Uterus (tissue), 3 donors: ENCODE measurements at regions not wholly inside any gene's neighbourhood (a gene's known extent, or its start where the extent isn't known, plus 50 kb on each side); places are given as distances from the start of the nearest gene placed in this dataset.

ENCODE experiments used
- DNase-seq, 2 donors: peaks; one replicate each; pipeline ENCODE4 v3.0.0-alpha.2; 2019 to 2020
- H3K27ac ChIP-seq, 2 donors: fragments of 200-600 bp; sonication (generic); 1 replicate in 1 of 2; 2 replicates in 1 of 2; pipeline ENCODE4 v1.5.1; 2016 to 2018
- H3K27me3 ChIP-seq, 2 donors: fragments of 200-600 bp; sonication (generic); one replicate each; pipeline ENCODE4 v1.5.1; 2018 to 2019; ENCODE audit warnings: control low read depth in 1 of 2
- H3K36me3 ChIP-seq, 2 donors: fragments of 200-600 bp; sonication (generic); one replicate each; pipeline ENCODE4 v1.5.1; 2019; ENCODE audit warnings: control low read depth in 1 of 2
- H3K4me1 ChIP-seq, 2 donors: fragments of 200-600 bp; sonication (generic); one replicate each; pipeline ENCODE4 v1.5.1; 2018 to 2019; ENCODE audit warnings: control low read depth in 1 of 2
- H3K4me3 ChIP-seq, 2 donors: fragments of 200-600 bp; sonication (generic); 1 replicate in 1 of 2; 2 replicates in 1 of 2; pipeline ENCODE4 v1.5.1; 2018 to 2019; ENCODE audit warnings: mild to moderate bottlenecking in 1 of 2
- H3K9me3 ChIP-seq, 2 donors: fragments of 200-600 bp; sonication (generic); one replicate each; pipeline ENCODE4 v1.5.1; 2019; ENCODE audit warnings: control low read depth in 1 of 2
- POLR2A ChIP-seq, 2 donors: fragments of 450-650 bp; IDR thresholded peaks; one replicate each; pipeline ENCODE4 v1.6.1; 2016; ENCODE audit warnings: antibody characterized with exemption in 2 of 2, mild to moderate bottlenecking in 1 of 2, moderate library complexity in 1 of 2
- intact Hi-C: fragments of 100-400 bp; cut with DNase I; formaldehyde crosslinking; loops from one replicate; pipeline ENCODE4 v1.15.1; 2023; ENCODE audit warnings: low total_unique reads
- TF ChIP-seq, protein P1 (sequence below), 4 experiments: fragments of 200-600 bp in 2 of 4; fragments of 450-650 bp in 2 of 4; sonication (generic) in 2 of 4; IDR thresholded peaks; one replicate each; pipeline ENCODE4 v1.5.1; 2016 to 2019; ENCODE audit warnings: antibody characterized with exemption in 4 of 4, mild to moderate bottlenecking in 2 of 4, moderate library complexity in 1 of 4
- donor health status: DM: yes; HTN: yes; CAD: no.

DNA sequence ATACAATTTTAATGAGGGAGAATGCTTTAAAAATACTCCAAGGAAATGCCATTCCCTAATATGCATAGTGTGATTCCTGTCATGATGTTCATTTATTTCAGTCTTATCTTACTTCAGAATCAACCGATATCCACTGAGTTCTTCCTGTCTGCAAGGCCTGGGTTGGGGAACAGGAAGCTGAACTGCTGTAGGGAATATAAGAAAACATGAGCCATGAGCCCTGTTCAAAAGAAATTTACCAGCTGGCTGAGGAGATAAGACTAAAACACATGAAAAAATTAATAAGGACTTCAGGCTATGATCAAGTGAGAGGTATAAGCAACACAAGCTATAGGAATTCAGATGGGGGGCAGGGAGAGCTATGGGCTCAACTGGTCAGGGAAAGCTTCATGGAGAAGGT, 184.7 kb downstream of the PLPP4 start:
- Histone ChIP-seq H3K4me1 (no peaks in the 10 kb centered on the region), H3K27me3 (no peaks in the 10 kb centered on the region), H3K36me3 (no peaks in the 10 kb centered on the region), H3K4me3 (no peak overlapping the region), H3K27ac (no peak overlapping the region), H3K9me3 (no peaks in the 10 kb centered on the region)
- DNase-seq: no peak
- intact Hi-C loops: no loop called here
- TF ChIP-seq, protein P1, sequence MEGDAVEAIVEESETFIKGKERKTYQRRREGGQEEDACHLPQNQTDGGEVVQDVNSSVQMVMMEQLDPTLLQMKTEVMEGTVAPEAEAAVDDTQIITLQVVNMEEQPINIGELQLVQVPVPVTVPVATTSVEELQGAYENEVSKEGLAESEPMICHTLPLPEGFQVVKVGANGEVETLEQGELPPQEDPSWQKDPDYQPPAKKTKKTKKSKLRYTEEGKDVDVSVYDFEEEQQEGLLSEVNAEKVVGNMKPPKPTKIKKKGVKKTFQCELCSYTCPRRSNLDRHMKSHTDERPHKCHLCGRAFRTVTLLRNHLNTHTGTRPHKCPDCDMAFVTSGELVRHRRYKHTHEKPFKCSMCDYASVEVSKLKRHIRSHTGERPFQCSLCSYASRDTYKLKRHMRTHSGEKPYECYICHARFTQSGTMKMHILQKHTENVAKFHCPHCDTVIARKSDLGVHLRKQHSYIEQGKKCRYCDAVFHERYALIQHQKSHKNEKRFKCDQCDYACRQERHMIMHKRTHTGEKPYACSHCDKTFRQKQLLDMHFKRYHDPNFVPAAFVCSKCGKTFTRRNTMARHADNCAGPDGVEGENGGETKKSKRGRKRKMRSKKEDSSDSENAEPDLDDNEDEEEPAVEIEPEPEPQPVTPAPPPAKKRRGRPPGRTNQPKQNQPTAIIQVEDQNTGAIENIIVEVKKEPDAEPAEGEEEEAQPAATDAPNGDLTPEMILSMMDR (IDR thresholded peaks at IDR 0.05): no peak
- TF ChIP-seq POLR2A (IDR thresholded peaks at IDR 0.05): no peak

DNA sequence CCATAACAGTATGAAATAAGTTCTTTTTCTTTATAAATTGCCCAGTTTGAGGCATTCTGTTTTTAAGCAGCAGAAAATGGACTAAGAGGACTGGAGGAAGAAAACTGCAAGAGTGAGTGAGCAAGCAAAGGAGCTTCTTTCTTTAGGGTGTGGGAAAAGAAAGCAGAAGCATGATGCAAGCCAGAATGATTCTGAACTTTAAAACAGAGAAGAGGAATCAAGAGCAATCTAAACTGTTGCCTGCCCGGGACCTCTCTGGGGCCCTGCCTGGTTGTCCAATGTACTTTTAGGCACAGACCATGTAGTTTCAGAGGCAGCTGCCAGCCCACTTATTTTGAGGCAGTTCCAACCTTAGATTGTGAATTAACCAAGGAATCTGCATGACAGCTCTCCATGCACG, 186.3 kb downstream of the PLPP4 start:
- Histone ChIP-seq H3K36me3 (no peaks in the 10 kb centered on the region), H3K4me1 (no peaks in the 10 kb centered on the region), H3K27me3 (no peaks in the 10 kb centered on the region), H3K27ac (no peak overlapping the region), H3K9me3 (no peaks in the 10 kb centered on the region), H3K4me3 (no peak overlapping the region)
- intact Hi-C loops: no loop called here
- DNase-seq: no peak
- no peak for TF ChIP-seq POLR2A (IDR thresholded peaks at IDR 0.05)
- TF ChIP-seq, protein P1 (IDR thresholded peaks at IDR 0.05): no peak

DNA sequence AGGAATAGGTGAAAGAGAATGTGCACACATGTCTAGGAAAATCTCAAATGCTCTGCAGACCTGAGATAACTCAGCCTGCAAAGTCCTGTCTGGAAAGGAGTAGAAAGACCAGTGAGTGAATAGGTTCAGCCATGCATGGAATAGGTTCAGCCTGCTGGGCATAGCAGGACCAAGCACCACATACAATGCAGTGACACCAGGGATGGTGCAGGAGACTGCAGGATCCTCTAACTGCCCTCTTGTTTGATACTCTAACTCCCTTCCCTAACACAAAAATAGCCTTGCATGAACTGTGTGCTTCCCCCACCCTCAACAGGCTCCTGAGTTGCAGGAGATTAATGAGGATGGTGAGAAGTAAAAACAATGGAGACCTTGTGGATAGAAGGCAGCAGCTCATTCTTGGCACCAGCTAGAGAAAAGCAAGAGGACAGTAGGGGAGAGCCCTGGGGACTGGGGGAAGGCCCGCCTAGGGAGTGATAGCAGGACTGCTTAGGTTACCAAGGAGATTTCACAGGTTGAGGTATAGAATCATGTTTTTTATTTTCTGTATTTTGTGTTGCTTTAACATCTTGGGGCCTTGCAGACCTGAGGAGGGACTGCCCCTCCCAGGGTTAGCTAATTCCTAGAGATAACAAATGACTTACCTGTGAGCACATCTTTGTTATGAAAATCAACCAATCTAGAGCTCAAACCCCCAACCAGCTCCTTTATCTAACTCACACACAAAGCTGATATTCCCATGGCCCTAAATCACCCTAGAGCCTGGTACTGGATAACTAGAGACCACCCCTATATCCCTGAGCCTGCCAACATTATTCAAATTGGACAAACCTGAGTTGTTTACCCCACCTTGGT, 187.8 kb downstream of the PLPP4 start:
- DNase-seq: no peak
- Histone ChIP-seq H3K36me3 (no peaks in the 10 kb centered on the region), H3K27me3 (no peaks in the 10 kb centered on the region), H3K9me3 (no peaks in the 10 kb centered on the region), H3K4me3 (no peak overlapping the region), H3K4me1 (no peaks in the 10 kb centered on the region), H3K27ac (no peak overlapping the region)
- intact Hi-C loops: no loop called here
- TF ChIP-seq, protein P1 (IDR thresholded peaks at IDR 0.05): no peak
- TF ChIP-seq POLR2A (IDR thresholded peaks at IDR 0.05): no peak

DNA sequence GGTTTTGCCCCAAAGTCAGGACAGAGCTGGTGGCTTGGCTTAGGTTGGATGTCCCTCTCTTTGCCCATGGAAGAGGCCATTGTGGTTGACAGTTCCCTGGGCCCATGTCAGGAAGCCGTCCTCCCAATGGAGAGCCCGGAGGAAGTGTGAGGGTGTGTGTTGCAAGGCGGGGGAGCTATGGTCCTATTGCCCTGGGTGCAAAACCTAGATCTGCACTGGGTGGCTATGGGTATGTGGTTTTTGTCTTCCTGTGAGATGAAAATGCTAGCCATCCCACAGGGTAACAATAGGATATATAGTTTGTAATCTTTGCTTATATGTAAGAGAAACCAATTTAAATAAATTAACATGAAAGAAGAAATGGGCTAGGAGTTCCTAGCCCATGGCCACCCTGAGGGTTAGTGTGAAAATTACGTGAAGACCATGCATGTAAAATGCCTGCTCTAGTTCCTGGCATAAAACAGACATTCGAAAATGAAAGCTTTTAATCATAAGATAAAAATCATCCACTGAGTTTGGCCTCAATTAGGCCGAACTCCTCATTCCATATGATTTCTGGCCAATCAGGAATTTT, 189.2 kb downstream of the PLPP4 start:
- DNase-seq: no peak
- H3K36me3 ChIP-seq: no peaks in the 10 kb centered on the region
- no peak overlapping the region for H3K4me3 ChIP-seq
- no peak overlapping the region for H3K27ac ChIP-seq
- no peak for TF ChIP-seq POLR2A (IDR thresholded peaks at IDR 0.05)
- TF ChIP-seq, protein P1 (IDR thresholded peaks at IDR 0.05): no peak
- intact Hi-C loops: no loop called here
- H3K27me3 ChIP-seq: no peaks in the 10 kb centered on the region
- H3K9me3 ChIP-seq: no peaks in the 10 kb centered on the region
- no peaks in the 10 kb centered on the region for H3K4me1 ChIP-seq

DNA sequence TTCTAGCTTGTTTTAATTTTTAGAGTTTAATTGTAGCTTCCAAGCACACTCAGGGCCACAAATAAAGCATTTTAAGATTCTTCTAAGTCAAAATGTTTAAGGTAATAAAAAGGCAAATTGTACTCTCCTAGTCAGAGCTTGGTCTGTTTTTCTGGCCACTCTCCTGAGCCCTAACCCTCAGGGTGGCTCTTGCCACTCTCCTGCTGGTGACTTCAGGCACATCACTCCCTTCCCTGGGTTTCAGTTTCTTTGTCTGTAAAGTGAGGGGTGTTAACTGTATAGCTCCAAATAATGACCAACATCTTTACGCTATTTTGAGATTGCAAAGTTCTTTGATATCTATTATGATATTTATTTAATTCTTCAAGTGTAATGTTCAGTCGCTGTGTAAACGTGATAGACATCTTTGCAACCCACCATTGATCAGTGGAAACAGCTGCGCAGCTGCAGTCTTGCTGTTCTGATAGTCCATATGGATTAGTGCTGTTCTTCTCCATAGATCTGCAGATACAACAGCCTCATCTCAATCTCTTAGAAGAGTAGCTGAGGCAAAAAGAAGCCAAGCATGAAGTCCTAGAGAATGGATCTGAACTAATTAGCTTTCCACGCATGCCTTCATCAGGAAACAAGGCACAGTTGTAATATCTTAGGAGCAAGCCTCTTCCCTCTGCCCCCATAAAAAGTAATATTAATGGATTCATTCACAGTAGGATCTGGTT, 189.9 kb downstream of the PLPP4 start:
- Histone ChIP-seq H3K36me3 (no peaks in the 10 kb centered on the region), H3K4me3 (no peak overlapping the region), H3K4me1 (no peaks in the 10 kb centered on the region), H3K9me3 (no peaks in the 10 kb centered on the region), H3K27ac (no peak overlapping the region), H3K27me3 (no peaks in the 10 kb centered on the region)
- intact Hi-C loops: no loop called here
- no peak for TF ChIP-seq POLR2A (IDR thresholded peaks at IDR 0.05)
- DNase-seq: no peak
